ENCODE measurements at regions not wholly inside any gene's neighbourhood (a gene's known extent, or its start where the extent isn't known, plus 50 kb on each side); places are given as distances from the start of the nearest gene placed in this dataset.

- Mint-ChIP-seq H3K4me3 (no peak overlapping the region), H3K4me1 (peaks cover 32% of the 10 kb centered on the region), H3K9me3 (no peaks in the 10 kb centered on the region), H3K27me3 (ENCODE audit: low read depth, poor library complexity) (peaks cover 8% of the 10 kb centered on the region), H3K36me3 (ENCODE audit: low read depth) (no peaks in the 10 kb centered on the region), H3K27ac (no peak overlapping the region)
- TF ChIP-seq CTCF (IDR thresholded peaks at IDR 0.05) = no peak
- DNase-seq = no peak
Observed at GRCh38 chr11:116272181-116272789, 500.5 kb downstream of the BUD13 start.

GRCh38 chr11:116271479-116271878 lies 501.3 kb downstream of the BUD13 start:
- no peak overlapping the region for H3K27ac Mint-ChIP-seq
- no peaks in the 10 kb centered on the region for H3K9me3 Mint-ChIP-seq
- H3K4me3 Mint-ChIP-seq = no peak overlapping the region
- TF ChIP-seq CTCF (IDR thresholded peaks at IDR 0.05) = no peak
- no peaks in the 10 kb centered on the region for H3K36me3 Mint-ChIP-seq (ENCODE audit: low read depth)
- H3K4me1 Mint-ChIP-seq = peaks cover 32% of the 10 kb centered on the region
- peaks cover 8% of the 10 kb centered on the region for H3K27me3 Mint-ChIP-seq (ENCODE audit: low read depth, poor library complexity)
- no peak for DNase-seq

- Mint-ChIP-seq H3K27ac (no peak overlapping the region), H3K4me1 (peaks cover 39% of the 10 kb centered on the region), H3K9me3 (no peaks in the 10 kb centered on the region), H3K27me3 (ENCODE audit: low read depth, poor library complexity) (peaks cover 12% of the 10 kb centered on the region), H3K36me3 (ENCODE audit: low read depth) (no peaks in the 10 kb centered on the region), H3K4me3 (no peak overlapping the region)
- no peak for DNase-seq
- no peak for TF ChIP-seq CTCF (IDR thresholded peaks at IDR 0.05)
Observed at GRCh38 chr11:116267146-116267545, 505.6 kb downstream of the BUD13 start.

GRCh38 chr11:116263770-116264169 lies 509.0 kb downstream of the BUD13 start:
- Mint-ChIP-seq H3K4me1 (peaks cover 43% of the 10 kb centered on the region), H3K27me3 (ENCODE audit: low read depth, poor library complexity) (peaks cover 14% of the 10 kb centered on the region), H3K27ac (no peak overlapping the region), H3K9me3 (no peaks in the 10 kb centered on the region), H3K4me3 (no peak overlapping the region), H3K36me3 (ENCODE audit: low read depth) (no peaks in the 10 kb centered on the region)
- DNase-seq = no peak
- no peak for TF ChIP-seq CTCF (IDR thresholded peaks at IDR 0.05)

- Mint-ChIP-seq H3K36me3 (ENCODE audit: low read depth) (no peaks in the 10 kb centered on the region), H3K27ac (no peak overlapping the region), H3K4me1 (peaks cover 46% of the 10 kb centered on the region), H3K9me3 (no peaks in the 10 kb centered on the region), H3K27me3 (ENCODE audit: low read depth, poor library complexity) (peaks cover 14% of the 10 kb centered on the region), H3K4me3 (no peak overlapping the region)
- no peak for TF ChIP-seq CTCF (IDR thresholded peaks at IDR 0.05)
- DNase-seq = no peak
Observed at GRCh38 chr11:116263019-116263418, 509.8 kb downstream of the BUD13 start.

GRCh38 chr11:116262370-116262769 lies 510.4 kb downstream of the BUD13 start:
- Mint-ChIP-seq H3K4me3 (no peak overlapping the region), H3K36me3 (ENCODE audit: low read depth) (no peaks in the 10 kb centered on the region), H3K9me3 (no peaks in the 10 kb centered on the region), H3K4me1 (peaks cover 52% of the 10 kb centered on the region), H3K27me3 (ENCODE audit: low read depth, poor library complexity) (peaks cover 14% of the 10 kb centered on the region), H3K27ac (no peak overlapping the region)
- TF ChIP-seq CTCF (IDR thresholded peaks at IDR 0.05) = no peak
- DNase-seq = no peak

All from nephron progenitor cell (in vitro differentiated cells).